GM18870 (cell line): ENCODE measurements at regions not wholly inside any gene's neighbourhood (a gene's known extent, or its start where the extent isn't known, plus 50 kb on each side); places are given as distances from the start of the nearest gene placed in this dataset.

Experiments
- ATAC-seq: cut with Tn5 transposase; IDR thresholded peaks from one replicate; pipeline ENCODE4 v1.9.1; 2021; ENCODE audit warnings: moderate library complexity; ENCODE audit not compliant: unreplicated experiment

DNA sequence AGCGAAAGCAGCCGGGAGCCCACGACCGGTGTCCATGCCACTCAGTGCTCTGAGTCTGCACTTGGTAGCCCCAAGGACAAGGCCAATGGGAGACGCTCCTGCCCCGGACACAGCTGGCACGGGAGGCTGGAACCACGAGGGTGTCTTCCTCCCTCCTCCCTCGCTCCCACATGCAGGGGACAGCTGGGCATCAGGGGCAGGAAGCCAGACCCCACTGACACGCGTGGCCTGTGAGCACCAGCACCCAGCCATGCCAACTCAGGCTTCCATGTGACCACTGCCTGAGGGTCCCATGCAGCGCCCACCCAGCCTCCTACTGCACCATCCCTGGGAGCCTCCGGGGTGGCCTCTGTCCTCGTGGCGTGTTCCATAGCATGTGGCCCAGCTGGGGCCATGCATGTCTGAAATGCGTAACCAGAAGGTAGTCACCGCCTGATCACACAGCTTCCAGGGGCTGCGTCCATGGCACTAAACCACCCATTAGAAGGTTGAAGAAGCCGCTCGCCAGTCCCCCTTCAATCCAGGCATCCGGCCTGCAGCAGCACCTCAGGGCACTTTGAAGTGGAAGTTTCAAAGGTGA lies 323.2 kb upstream of the SALL3 start:
- ATAC-seq, result no peak

DNA sequence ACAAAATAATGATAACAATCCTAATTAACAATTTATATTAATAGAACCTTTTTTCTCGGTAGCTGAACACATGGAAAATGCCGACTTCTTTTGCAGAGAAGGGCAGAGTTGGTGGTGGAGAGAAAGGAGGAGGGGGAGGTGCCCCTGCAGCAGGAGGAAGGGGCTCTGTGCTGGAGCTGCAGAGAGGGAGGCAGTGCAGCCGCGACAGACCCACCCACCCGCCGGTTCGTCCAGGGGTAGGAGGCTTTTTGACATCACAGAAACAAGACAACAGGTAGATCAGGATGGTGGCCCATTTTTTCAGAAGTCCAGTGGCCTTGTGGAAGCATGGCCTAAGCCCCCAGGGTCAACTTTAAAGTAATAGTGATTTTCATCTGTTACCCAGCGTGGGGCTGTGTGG lies 321.1 kb upstream of the SALL3 start:
- no peak for ATAC-seq

DNA sequence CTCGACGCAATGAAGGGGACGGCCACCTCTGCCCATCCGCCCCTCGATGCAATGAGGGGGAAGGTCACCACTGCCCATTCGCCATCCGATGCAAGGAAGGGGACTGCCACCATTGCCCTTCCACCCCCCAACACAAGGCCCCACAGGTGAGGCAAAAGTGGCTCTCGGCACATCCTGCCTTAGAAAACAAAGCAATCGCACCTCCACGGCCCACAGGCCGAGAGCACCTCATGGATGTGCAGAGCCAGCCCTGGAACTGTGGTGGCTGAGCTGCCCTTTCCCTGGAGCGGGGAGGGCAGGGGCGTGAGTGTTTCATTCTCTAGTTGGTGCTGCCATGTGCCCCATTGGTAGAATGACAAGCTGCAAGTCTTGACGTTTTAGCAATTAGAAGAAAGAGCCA lies 320.6 kb upstream of the SALL3 start:
- ATAC-seq, result no peak

DNA sequence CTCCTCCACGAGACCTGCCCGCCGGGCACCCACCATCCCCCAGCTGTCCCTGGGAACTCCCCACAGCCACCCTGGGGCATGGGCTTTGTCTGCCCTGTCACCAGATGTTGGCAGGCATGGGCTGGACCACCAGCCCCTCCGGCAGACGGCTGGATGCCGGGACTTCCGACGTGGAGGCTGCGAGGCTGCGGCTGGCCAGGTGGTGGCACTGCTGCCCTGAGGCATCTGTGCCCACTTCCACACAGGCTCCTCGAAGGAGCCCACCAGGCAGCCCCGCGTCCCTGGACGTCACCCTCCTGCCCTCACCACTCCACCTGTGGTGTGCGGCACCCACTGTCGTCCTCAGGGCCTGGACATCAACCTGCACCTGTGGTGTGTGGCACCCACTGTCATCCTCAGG lies 319.9 kb upstream of the SALL3 start:
- ATAC-seq, result no peak

DNA sequence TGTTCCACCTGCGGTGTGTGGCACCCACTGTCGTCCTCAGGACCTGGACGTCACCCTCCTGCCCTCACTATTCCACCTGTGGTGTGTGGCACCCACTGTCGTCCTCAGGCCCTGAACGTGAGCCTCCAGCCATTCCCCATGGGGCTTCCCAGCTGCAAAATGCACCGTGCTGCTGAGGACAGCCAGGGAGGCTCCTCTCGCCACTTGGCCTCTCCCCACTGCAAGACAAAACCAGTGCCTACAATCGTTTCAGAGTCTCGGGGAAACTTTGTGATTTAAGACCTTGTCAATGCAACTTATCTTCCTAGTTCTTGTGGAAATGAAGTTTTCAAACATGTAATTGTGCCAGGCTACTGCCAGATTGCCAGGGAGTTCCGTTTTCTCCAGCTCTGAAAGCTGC lies 319.3 kb upstream of the SALL3 start:
- no peak for ATAC-seq

DNA sequence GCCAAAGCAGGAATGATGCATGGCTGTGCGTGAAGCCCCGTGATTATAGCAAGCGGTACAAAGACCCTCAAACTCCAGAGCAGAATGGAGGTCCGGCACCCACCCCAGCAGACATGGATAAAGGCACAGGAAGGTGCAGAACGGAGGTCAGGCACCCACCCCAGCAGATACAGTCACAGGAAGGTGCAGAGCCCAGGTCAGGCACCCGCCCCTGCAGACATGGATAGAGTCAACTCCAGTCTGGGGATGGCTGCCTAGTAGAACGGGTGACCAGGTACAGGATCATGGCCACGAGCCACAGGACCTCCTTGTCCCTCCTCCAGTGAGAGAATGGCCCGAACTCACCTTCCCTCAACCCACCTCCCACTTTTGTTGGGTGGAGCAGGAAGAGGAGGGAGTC lies 318.3 kb upstream of the SALL3 start:
- no peak for ATAC-seq

DNA sequence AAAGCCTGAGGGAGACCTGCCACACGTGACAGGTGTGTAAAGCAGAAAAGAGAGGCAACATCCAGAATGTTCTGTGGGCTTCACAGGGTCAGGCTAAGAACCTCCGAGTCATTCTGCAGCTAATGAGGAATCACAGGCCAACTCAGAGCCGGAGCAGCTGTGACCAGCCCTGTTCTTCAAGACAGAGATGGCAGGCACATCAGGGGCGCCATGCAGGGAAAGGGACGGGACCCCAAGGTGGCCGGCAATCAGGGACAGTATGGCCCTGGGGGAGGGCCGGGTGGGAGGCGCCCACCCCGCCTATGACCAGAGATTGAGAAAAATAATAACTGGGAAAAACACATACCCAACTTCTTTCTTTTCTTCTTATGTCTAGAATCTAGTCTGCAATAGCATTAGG lies 316.7 kb upstream of the SALL3 start:
- no peak for ATAC-seq

DNA sequence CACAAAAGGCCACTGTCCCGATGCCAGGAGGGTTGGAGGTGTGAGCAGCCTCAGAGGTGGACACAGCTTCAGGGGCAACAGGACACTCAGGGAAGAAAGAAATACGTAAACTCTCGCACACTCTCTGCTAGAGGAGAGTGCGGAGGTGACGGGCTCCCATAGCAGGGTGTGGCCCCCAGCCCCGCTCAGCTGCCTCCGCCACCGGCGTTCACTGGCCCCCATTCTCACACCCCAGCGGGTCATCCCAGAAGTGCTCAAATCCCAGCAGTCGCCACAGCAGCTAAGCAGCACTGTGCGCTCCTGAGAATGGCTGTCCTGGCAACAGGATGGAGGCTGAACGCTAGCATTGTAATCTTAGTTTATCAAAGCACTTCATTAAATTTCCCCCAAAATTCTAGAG lies 315.6 kb upstream of the SALL3 start:
- ATAC-seq, result no peak

DNA sequence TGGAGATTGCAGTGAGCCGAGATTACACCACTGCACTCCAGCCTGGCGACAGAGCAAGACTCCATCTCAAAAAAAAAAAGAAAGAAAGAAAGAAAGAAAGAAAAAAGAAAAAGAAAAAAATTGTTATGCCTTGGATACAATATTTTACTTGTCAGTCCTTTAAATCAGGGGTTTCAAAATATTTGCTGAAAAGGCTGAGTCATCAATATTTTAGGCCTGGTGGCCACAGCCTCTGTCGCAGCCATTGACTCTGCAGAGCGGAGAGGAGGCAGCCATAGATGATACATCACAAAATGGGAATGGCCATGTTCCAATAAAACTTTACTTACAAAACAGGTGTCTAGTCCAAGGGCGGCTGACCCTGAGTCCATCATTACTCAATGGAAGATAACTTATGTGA lies 314.8 kb upstream of the SALL3 start:
- ATAC-seq, result no peak

DNA sequence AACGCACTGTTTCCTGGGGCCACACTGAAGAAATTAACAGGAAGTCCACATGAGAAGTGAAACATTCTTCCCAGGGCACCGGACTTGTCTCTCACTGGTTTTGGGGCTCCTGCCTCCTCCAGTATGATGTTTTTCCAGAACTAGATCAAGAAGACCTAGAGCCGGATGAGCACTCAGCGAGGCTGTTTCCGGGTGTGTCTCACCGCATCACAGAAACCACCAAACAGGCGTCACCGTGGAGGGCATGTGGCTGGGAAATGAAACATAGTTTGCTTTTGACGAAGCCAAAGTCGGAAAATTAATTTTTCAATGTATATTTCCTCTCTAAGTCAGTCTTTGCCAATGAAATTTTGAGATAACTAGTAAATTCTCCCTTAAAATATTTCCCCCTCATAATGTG lies 314.0 kb upstream of the SALL3 start:
- no peak for ATAC-seq

DNA sequence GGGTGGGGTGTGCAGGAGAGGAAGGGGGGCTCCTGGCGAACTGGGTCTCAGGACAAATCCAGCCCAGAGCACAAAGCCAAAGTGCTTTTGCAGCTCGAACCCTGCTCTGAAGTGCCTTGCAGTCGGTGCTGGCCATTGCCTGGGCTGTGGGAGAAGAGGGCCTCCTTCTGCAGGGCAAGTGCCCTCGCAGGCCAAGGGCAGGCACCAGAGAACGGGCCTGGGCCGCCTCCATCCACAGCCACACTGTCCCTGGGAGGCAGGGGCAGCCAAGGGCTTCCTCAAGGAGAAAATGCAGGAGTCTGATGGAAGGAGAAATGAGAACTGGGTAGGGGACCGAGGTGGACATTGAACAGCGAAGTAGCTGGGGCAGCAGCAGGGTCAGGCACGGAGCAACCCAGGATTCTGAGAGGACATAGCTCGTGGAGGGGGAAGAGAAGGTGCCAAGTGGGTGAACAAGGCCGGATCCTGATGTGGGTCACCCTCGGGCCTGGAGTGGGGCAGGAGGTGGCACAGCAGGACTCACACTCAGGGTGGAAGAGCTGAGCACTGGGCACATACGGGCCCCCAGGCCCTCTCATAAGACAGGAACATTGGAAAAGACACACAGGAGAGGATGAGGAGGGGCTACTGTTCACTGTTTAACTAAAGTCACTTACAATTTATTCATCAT lies 312.8 kb upstream of the SALL3 start:
- no peak for ATAC-seq

DNA sequence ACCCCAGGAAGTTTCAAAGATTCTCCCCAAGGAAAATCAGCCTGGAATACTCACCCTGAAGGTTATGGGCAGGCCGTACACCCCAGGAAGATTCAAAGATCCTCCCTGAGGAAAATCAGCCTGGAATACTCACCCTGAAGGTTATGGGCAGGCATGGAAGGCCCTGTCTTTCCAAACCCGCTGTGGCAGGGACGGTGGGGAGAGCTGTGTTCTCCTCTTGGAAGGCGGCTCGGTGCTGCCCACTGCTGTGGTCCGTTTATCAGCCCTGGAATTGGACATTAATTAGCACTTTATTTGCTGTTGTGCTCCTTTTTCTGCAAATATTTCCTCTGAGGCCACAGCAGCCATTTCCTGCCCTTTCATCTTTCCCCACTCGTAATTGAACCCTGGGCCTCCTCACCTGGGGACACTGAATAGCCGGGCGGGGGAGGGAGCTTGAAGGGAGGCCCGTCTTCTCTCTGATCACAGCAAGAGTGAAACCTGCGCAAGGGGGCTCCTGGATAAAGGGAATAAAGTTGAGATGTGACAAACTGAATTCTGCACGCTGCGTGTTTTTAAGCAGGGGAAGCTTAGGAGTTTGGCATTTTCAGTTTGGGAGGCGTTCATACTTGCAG lies 308.7 kb upstream of the SALL3 start:
- no peak for ATAC-seq

DNA sequence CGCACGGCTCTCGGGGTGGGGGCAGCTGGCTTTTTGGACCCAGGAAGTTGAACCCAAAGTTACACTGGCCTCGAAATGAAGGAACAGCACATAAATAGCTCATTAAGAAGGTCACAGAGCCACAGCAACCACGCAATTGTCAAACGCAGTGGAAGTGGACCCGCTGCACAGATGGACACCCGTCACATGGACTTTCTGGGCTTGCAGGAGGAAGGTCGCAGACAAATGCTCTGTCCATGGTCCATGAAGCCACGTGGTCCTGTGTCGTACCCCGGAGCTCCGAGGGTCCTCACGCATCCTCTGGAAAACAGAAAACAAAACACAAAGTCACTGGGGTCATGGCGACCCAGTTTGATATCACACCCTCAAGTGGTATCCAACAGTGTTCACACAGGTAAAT lies 308.1 kb upstream of the SALL3 start:
- no peak for ATAC-seq

DNA sequence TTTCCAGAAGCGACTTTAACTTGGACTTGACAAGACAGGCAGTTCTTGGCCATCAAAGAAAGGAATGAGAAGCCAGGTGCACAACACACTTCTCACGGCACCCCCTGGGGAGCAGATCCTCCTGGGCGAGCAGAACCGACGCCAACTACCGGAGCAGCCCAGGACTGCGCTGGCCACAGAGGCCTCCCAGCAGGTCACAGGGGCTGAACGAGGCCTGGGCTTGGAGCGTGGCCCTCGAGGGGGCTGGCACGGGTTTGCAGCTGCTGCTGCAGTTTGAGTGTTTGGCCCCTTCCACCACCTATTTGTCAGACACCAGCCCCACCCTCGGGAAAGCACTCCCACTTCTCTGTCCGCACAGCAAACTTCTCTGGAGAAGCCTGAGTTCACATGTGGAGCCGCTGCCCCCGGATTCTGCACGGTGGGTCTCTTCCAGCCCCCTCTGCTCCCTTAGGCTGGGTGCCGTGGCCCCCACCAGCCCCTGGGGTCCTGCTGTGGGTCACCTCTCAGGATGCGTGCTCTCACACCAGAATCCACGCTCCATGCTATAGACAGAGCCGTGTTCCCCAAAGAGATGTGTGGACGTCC lies 306.7 kb upstream of the SALL3 start:
- ATAC-seq, result no peak

DNA sequence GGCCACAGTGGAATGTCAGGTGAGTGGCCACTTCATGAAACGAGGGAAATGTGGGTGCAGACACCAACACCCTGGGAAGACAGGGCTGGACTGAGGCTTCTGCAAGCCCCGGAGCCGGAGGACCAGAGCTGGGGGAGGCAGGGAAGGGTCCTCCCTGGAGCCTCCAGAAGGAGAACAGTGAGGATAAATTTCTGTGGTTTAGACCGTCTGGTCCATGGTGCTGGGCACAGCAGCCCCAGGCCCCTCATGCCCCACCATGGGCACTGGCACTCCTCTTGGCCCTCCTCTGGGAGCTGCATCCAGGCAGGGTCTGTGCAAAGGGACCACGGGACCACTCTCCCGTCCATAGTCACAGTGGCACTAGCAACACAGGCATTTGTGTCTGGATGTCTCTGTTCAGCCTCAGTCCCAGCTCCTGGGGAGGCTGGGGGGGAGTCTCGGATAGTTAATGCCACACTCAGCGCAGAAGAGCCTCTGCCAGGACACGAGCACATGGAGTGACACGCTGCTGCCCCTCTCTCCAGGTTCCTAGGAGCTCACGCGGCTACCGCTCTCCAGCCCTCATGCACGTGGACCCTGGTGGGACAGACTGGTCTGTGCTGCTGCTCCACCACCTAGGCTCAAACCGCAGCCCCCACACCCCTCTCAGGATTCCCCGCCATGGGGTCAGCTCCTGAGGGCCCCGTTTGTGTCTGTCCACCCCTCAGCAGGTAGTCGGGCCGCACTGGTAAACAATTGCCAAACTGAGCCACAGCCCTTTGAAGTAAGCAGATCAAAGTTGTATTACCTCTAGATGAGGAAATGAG lies 305.9 kb upstream of the SALL3 start:
- ATAC-seq, result no peak

DNA sequence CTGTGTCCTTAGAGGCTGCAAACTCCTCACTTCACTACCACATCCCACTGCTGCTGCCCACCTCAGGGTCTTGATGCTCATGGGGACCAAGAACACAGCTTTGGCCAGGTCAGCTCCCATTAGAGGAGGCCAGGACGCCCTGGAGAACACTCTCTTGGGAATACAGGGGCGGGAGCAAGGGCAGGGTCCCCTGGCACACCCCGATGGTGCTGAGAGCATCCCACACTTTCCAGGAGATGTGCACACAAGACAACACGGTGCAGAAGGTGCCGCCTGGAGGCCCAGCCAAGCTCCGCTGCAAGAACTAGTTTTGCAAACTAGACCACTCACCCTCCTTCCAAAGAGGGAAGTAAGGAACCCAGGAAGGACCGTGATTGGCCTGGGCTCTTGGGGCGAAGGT lies 304.4 kb upstream of the SALL3 start:
- ATAC-seq, result no peak

DNA sequence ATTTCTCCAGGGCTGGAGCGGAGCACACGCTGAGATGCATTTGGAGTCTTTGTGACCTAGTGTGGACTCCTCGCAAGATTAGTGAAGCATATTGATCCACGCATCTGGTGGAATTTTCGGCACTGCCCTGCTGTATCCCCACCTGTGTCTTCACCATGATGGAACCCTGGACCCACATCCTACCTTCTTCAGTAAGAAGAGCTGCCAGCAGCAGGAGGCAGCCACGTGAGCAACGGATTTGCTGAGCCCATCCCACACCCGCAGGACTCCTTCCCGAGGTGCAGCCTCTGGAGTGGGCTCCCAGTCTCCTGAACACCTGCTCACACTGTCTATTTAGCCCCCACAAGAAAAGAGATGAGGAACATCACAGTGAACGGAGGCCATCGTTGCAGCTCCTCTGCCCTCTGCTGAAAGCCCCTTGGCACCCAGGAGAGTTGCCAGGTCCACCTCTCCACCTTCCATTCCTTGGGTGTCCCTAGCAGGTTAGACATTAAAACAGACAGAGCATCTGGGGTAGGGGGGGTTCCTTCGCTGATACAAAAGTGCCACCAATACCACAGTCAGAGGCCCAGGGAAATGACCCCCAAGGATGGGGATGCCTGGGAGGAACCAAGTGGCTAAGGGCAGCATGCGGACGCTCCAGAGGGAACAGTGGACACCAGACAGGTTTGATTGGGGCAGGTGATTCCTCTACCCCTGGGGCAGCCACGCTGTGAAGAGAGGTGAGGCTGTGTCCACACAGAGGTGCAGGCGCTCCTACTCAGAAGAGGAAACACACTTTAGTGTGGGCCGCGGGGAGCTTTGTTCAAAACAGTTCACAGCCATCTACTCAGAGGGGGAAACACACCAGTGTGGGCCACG lies 302.8 kb upstream of the SALL3 start:
- ATAC-seq, result no peak

DNA sequence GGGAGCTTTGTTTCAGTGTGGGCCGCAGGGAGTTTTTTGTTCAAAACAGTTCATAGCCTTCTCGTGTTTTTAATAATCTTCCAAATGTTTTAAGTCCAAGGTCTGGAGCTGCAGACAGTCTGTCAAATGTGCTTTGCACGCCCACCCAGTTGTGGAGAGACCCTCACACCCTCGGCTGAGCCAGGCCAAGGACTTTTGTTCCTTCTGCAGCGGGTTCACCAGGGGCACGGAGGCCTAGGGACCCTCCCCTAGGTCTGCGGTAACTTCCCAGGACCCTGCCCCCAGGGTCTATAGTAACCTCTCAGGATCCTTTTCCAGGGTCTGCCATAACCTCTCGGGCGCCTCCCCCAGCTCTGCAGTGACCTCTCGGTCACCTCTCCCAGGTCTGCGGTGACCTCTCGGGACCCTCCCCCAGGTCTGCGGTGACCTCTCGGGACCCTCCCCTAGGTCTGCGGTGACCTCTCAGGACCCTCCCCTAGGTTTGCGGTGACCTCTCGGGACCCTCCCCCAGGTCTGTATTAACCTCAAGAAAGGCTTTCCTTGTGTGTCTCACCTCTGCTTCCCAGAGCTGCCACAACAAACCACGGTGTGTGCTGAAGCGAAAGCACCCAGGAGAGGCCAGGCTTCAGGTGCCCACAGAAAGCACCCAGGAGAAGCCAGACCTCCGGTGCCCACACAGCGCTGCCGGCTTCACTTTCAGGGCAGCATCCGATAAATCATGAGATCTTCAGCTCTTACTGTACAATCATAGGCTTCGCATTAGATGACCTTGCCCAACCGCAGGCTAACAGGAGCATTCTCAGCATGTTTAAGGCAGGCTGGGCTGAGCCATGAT lies 301.9 kb upstream of the SALL3 start:
- ATAC-seq, result no peak

DNA sequence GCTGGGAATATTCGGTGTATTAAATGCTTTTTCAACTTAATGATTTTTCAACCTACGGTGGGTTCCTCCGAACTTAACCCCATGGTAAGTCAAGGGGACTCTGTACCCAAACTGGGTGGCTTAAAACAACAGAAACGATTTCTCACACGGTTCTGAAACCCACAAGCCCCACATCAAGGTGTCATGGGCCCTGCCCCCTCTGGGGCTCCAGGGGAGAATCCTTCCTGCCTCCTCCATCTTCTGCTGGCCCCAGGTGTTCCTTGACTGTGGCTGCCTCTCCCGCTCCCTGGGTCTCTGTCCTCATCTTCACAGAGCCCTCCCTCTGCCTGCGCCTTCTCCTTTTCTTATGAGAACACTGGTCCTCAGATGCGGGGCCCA lies 301.3 kb upstream of the SALL3 start:
- ATAC-seq, result no peak

DNA sequence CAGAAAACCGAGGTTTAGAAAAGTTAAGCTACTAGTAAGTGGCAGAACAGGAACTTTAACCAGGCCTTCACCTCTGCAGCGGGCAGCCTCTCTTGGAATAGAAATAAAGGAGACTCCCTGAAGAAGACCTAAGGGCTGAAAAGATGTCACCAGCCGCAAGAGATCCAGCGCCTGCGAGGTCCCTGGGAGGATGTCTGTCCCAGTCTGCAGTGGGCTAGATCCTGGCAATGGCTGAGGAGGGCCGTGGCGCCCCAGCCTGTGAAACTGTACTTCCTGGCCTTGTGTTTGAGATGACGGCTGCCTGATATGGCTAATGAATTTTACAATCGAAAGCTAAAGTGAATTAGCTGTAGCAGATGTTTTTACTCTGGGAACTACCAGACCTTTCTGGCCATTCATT lies 300.6 kb upstream of the SALL3 start:
- no peak for ATAC-seq
